ENCODE measurements at regions not wholly inside any gene's neighbourhood (a gene's known extent, or its start where the extent isn't known, plus 50 kb on each side); places are given as distances from the start of the nearest gene placed in this dataset.
"Not testable (repeated sequence)": the region's sequence is repeated elsewhere in the genome, so short reads cannot be mapped to it uniquely, and the experiment has no call there.

DNA sequence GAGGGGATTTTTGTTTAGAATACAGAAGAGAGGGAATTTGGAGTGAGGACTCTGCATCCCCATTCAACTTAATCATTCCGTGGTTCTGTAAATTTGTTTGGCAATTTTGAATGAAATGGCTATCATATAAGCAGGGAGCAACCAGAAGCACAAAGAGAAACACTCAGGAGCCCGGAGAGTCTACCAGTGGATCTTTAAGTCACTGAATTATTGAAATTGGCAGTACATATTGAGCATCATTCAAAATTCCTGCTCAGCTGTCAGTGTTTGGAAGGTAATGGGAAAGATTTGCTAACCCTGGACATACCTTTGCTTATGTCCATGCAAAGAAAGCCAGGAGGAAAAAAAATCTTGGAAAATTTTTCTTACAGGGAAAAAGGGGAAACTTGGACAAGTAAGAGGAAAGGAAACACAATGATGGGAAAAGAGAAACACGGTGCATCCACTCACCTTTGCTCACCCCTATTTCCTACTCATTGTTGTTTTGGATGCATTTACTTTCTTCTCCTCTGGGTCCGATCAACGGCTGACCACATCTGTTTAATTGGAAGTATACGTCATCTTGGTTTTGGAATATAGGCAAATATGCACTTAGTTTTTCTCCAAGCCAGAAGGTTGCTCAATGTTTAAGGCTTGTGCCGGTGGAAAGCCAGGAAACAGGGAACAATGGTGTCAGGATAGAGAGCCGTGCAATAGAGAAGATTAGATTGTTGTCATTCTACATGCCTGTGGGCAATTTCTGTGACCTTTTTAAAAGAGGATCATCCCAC lies 243.0 kb upstream of the LYPLAL1 start:
- DNase-seq (ENCODE audit: extremely low read depth in 1 of 11, low read depth in 9 of 11, low spot score in 4 of 11) = peak in 1 of 11 donors; percentile 1

DNA sequence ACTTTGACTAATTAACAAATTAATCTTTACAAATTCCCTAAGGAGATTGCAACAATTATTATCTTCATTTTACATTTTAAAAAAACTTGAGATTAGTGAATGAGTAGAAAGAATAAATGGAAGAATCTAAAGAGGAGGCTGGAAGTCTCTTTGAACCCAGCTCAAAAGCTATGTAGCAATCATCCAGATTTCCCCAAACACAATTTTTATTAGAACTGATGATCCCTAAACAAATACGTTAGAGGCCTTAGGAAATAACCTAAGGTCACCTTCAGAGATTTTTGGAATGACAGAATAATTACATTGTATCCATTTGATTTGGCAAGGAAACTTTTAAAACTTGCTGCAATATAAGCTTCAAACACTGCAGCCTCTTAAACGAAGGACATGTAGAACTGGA lies 242.4 kb upstream of the LYPLAL1 start:
- DNase-seq (ENCODE audit: extremely low read depth in 1 of 11, low read depth in 9 of 11, low spot score in 4 of 11) = no peak

DNA sequence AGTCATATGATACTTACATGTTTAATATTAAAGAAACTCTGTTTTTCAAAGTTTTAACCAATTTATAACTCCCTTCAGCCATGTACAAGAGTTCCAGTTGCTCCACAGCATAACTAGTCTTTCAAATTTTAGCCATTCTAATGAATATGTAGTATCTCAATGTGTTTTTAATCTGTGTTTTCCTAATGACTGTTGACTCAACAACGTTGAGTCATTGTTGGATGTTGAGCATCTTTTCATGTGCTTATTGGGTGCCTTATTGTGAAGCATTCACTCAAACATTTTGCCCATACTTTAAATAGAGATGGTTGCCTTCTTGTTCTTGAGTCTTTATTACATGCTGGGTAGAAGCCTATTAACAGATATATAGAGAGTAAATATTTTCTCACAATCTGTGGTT lies 240.2 kb upstream of the LYPLAL1 start:
- DNase-seq (ENCODE audit: extremely low read depth in 1 of 11, low read depth in 9 of 11, low spot score in 4 of 11) = no peak

DNA sequence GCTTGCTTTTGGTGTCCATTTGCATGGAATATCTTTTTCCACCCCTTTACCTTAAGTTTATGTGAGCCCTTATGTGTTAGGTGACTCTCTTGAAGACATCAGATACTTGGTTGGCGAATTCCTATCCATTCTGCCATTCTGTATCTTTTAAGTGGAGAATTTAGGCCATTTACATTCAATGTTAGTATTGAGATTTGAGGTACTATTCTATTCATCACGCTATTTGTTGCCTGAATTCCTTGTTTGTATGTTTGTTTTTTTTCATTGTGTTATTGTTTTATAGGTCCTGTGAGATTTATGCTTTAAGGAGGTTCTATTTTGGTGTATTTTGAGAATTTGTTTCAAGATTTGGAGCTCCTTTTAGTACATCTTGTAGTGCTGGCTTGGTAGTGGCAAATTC lies 238.3 kb upstream of the LYPLAL1 start:
- not testable (repeated sequence) for DNase-seq (ENCODE audit: extremely low read depth in 1 of 11, low read depth in 9 of 11, low spot score in 4 of 11)

DNA sequence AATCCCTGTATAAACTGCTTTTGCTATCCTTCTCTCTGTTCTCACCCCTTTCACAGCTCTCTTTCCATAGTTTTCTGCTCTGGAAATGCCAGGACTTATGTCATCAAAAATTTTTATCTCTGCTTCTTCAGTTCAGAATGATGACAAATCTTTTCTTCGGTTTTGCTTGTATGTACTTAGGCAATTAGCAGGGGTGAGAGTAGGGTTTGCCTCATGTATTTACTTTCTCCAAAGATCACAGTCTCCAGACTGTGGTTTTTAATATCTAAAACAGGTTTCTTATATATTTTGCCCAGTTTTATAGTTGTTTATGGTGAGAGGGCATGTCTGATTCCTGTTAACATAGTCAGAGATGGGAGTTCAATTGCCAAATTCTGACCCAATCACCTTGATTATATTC lies 235.4 kb upstream of the LYPLAL1 start:
- no peak for DNase-seq (ENCODE audit: extremely low read depth in 1 of 11, low read depth in 9 of 11, low spot score in 4 of 11)

DNA sequence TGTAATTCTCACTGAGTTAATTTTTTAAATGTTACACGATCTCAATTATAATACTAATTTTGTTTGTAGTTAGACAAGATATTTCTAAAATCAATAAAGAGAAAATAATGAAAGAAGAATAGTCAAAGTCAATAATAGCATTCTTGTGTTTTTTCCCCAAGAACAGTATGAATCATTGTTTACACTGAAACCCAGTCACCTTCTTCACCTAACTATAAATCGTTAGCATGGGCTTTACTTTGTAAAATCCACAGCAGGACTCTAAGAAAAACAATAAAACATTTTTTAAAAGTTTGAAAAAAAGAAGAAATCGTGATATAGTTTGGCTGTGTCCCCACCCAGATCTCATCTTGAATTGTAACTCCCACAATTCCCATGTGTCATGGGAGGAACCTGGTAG lies 234.6 kb upstream of the LYPLAL1 start:
- DNase-seq (ENCODE audit: extremely low read depth in 1 of 11, low read depth in 9 of 11, low spot score in 4 of 11) = no peak

DNA sequence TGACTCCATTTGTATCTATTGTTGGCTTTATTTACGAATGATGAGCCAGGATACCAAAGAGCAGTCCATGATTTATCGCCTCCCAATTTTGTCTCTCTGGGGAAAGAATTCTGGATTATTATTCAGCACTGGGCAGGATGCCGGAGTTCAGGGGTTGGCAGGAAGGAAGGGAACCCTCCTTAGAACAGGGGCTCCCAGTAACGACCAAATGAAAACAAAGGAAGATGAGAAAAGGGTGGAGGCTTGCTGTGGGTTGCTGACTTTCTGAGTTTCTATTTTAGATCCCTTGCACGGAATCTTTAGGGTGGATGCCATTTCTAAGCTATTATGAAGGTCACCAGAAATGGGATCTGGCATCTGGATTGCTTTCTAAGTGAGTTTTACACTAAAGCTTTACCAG lies 231.2 kb upstream of the LYPLAL1 start:
- no peak for DNase-seq (ENCODE audit: extremely low read depth in 1 of 11, low read depth in 9 of 11, low spot score in 4 of 11)

DNA sequence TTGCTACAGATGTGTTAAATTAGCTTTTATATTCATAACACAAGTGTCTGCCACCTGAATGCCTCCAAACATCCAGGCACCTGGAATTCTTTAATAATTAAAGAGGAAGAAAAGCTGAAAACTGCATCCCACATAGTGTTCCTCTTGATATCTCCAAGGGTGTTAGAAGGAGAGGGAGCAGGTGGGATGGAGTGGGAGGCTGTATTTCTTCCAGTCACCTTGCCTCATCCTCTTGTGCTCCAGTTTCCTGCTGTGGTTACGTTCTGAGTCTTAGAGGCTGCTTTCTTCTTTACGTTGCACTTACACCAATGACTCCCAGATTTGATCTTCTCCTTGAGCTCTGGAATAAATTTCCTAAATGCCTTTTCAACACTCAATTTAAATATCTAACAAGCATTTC lies 230.3 kb upstream of the LYPLAL1 start:
- no peak for DNase-seq (ENCODE audit: extremely low read depth in 1 of 11, low read depth in 9 of 11, low spot score in 4 of 11)

DNA sequence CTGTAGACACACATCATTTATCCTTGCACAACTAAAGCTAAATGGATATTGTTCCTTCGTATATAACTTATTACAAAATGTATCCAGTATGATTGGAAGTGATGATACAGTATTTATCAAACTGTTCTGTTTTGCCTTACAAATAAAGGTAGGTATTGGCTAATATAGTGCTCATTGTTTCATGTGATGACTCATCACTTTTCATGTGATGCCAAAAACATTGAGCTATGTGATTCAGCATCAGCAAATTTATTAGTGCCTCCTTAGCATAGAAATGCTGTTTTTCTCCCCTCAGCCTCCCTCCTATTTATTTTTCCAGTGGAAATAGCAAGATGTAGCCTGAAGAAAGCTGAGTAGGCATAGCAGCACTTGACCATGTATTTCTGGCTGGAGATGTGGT lies 228.6 kb upstream of the LYPLAL1 start:
- DNase-seq (ENCODE audit: extremely low read depth in 1 of 11, low read depth in 9 of 11, low spot score in 4 of 11) = no peak

DNA sequence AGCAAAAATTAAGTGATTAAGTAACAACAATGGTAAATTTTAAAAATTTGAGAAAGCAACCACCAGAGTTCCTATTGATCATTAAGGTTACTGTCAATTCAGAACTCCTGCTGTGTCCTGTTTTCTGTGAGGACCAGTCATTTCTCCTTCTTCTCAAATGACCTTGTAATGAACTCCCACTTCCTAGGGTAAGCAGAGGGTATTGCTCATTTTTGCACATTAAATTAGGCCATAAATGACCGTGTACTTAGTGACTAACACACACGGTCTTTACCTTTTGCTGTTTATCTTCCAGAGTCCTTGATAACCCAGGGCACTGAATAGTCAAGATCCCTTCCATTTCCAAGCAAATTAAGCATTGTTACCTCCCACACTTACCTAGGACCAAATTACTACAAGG lies 227.5 kb upstream of the LYPLAL1 start:
- no peak for DNase-seq (ENCODE audit: extremely low read depth in 1 of 11, low read depth in 9 of 11, low spot score in 4 of 11)

DNA sequence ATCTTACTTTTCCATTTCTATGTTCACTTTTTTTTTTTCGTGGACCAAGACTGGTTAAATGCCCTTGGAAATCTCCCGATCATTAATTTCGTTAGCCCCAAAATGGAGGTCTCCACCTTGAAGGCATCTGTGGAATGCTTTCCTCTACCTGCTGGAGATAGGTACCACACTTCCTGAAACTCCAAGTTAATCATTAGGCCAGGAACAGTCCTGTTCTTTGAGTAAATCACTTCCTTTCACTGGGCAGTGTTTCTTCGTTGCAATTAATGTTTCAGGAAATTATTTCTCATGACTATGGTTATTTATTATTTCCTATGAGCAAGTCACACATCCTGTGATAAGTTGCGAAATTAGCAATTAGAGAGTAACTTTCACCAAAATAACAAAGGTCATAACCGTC lies 225.2 kb upstream of the LYPLAL1 start:
- DNase-seq (ENCODE audit: extremely low read depth in 1 of 11, low read depth in 9 of 11, low spot score in 4 of 11) = no peak

DNA sequence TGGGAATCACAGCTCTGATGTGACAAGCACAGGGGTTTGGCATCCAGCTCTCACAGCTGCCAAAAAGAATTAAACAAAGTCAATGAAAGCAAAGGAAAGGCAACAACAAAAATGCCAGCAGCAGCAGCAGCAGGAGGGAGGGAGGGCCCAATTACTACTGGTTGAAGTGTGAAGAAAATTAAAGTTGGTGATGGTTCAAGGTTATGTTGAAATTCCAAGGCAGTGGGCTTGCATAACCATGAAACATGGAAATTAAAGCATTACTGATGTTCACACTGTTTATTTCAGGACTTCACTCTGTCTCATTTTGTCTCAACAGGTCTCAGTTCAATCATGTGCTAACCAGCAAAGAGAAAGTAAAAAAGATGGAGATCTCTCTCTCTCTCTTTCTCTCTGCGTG lies 220.3 kb upstream of the LYPLAL1 start:
- DNase-seq (ENCODE audit: extremely low read depth in 1 of 11, low read depth in 9 of 11, low spot score in 4 of 11) = no peak

DNA sequence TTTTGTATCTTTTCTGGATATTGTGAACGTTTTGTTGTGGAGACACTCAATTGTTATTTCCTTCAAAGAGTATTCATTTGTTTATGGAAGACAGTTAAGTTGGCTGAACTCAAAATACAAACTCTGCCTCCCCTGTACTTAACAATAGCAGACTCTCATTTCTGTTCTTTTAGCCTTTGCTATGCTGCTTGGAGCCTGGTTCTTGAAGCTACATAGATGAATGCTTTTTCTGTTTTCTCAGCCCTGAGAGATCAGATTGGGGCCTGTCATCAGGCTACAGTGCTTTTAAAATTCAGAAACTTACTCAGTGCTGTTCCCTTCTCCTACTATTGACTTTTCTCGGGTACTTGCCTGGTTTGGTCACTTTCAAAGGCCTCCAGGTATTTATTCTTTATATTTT lies 215.7 kb upstream of the LYPLAL1 start:
- DNase-seq (ENCODE audit: extremely low read depth in 1 of 11, low read depth in 9 of 11, low spot score in 4 of 11) = no peak

DNA sequence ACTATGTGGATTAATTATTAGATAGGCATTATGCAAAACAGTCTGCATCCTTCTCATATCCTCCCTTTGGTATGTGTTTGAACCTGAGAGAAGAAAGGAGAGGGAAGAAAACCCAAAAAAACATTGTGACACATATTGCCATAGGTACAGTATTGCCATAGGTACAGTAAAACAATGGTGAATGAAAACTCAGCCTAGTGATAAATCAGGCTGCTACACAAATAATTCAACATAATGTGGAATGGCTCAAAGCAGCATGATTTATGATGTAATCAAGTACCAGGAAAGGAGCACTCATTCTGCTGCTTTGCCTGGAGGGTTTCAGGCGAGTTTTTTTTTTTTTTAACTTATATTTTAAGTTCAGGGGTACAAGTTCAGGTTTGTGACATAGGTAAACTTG lies 213.9 kb upstream of the LYPLAL1 start:
- DNase-seq (ENCODE audit: extremely low read depth in 1 of 11, low read depth in 9 of 11, low spot score in 4 of 11) = no peak

DNA sequence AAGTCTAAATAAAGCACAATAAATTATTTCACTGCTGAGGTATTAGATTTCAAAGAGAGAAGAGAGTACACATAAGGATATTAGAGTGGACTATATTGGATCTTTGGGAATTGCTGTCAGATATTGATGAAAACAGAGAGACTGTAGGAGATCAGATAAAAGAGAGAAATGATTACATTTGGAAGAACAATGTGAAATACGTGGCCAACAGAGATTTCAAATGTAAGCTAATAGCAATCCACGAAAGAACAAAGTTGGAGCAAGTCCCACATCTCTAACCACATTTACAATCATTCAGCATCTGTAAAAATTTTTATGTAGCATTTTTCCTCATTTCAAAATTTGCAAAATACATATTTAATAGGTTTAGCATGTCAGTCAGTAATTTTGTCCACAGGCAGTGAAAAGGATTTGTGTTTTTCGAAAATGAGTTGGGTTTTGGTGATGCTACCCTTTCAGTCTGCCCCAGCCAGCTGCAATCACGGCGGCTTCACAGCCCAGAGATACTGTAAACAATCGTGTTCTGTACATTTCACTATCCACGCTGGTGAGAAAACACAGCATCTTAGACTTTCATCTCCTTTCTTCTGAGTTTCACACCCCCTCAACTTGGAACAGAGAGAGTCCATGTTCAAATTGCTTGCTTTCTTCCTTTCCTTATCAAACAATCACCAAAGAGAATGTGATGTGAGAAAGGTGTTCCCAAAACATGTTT lies 209.1 kb upstream of the LYPLAL1 start:
- no peak for DNase-seq (ENCODE audit: extremely low read depth in 1 of 11, low read depth in 9 of 11, low spot score in 4 of 11)

DNA sequence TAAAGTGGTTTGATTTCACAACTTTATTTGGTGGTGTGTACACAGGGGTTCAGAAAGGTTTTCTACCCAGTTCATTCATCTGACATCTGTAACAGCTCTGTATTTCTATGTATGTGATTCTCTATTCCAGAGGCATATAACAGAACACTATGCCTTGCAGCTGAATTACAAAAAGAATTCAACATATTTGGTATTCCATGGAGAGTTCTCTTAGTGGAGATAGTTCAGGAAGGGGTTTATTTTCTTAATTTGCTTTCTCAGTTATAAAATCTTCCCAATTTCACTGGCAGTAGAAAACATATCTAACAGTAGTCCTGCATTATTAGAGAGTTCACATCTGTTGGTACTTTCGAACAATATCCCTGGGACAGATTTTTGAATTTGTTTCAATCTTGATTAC lies 207.9 kb upstream of the LYPLAL1 start:
- DNase-seq (ENCODE audit: extremely low read depth in 1 of 11, low read depth in 9 of 11, low spot score in 4 of 11) = no peak

DNA sequence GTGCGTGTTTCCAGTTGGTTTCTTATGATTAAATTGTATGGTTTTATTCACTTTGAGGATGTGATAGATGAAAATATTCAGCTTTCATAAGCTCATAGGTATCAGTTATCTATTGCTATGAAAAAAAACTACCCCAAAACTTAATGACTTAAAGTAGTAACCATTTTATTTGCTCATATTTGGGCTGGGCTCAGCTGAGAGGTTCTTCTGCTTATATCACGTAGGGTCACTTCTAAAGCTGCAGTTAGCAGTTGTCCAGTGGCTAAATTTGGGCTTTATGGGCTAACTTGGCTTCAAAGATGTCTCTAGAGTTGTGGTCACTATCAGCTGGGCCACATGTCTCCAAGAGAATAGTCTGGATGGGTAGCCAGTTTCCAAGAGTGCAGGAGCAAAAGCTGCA lies 206.4 kb upstream of the LYPLAL1 start:
- no peak for DNase-seq (ENCODE audit: extremely low read depth in 1 of 11, low read depth in 9 of 11, low spot score in 4 of 11)

DNA sequence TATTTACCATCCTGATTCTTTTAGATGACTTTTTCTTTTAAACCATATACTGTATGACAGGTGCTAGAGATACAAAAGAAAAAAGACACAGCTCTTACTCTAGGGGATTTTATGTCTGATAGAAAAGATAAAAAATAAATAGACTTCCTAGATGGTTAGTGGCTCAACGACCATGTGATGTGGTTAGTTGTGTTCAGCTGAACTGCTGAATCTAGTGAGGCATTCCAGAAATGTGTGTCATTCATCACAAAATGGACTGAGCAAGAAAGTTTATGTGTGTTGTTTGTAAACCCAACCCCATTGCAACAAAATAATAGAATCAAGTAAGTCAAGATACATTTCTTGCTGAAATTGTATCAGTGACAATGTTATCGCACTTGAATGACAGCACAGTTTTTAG lies 205.8 kb upstream of the LYPLAL1 start:
- no peak for DNase-seq (ENCODE audit: extremely low read depth in 1 of 11, low read depth in 9 of 11, low spot score in 4 of 11)

DNA sequence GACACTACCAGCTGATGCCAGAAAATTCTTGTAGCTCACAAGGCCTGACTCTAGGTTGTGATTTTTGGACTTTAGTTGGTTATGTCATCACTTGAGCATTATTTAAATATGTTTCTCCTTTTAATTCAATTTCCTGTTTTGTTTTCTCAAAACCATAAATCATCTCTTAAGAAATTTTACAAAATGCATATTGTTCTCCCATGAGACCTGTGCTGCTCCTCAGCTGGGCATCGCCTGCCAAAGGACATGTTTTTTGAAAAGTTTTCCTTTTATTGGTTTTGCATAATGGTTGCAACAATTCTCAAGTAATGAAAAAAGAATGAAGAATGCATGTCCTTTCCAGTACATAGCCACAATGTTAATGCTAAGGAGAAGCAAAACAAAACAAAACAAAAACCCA lies 204.7 kb upstream of the LYPLAL1 start:
- DNase-seq (ENCODE audit: extremely low read depth in 1 of 11, low read depth in 9 of 11, low spot score in 4 of 11) = no peak

DNA sequence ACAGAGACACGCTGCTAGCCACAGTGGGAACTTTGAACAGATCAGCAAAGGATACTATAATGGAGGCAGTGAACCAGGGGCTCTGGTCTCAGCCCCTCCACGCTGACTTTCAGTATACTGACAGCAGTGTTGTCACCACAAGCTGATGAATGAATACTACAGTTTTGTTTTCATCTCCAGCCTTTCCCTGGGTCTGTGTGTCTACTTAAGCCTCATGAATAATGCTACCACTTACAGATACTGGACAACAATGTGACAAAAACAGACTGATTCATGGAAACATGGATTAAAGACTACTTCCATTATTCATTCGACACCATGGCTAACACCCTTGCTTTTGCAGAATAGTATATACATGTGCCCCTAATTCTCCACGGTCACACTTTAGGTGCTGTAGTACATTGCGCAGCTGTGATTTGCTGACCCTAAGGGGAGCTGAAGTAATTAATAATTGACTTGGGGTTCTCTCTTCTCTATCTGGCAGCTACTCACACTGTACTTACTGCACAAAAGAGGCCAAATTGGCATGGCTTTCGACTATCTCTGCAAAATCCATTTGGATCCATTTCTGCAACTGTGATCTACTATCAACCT lies 203.2 kb upstream of the LYPLAL1 start:
- DNase-seq (ENCODE audit: extremely low read depth in 1 of 11, low read depth in 9 of 11, low spot score in 4 of 11) = no peak

DNA sequence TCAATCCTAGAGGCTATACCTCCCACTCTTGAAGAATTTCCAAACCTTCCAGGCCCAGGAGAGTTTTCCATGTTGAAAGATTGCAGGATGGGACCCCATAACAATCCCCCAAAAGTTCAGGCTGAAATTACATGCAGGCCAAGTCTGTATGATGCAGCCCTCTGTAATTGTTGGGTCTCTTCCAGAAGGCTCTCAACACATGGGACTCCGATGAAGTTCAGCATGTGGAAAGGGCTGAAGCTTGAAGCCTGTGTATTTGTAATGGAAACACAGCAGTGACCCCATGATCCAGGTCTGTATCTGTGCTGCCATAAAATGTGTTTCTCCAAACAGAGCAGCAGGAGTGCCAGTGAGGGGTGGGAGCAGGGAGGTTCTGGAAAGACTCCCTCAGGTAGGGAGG lies 202.5 kb upstream of the LYPLAL1 start:
- DNase-seq (ENCODE audit: extremely low read depth in 1 of 11, low read depth in 9 of 11, low spot score in 4 of 11) = peak in 10 of 11 donors; percentile 13 to 59 (median 46)
